Liver (tissue), 8 donors: ENCODE measurements at regions not wholly inside any gene's neighbourhood (a gene's known extent, or its start where the extent isn't known, plus 50 kb on each side); places are given as distances from the start of the nearest gene placed in this dataset.

Experiments
- DNase-seq: peaks from one replicate; pipeline ENCODE4 v3.0.0-alpha.2; 2017; ENCODE audit warnings: low spot score
- H3K27ac ChIP-seq, 2 donors: one replicate each; pipeline ENCODE4 v1.7.0; 2013; ENCODE audit warnings: inconsistent platforms in 2 of 2, low read length in 2 of 2, control low read depth in 1 of 2, low read depth in 1 of 2, mild to moderate bottlenecking in 1 of 2
- H3K27me3 ChIP-seq, 4 donors: one replicate each; pipeline versions ENCODE4 v1.6.1 to v1.7.0; 2013; ENCODE audit warnings: low read length in 3 of 4, inconsistent platforms in 1 of 4, mild to moderate bottlenecking in 1 of 4, moderate library complexity in 1 of 4; ENCODE audit not compliant: control insufficient read depth in 4 of 4, insufficient read depth in 4 of 4
- H3K36me3 ChIP-seq, 4 donors: one replicate each; pipeline versions ENCODE4 v1.6.1 to v1.7.0; 2013; ENCODE audit warnings: low read length in 3 of 4, mild to moderate bottlenecking in 3 of 4, low read depth in 1 of 4, moderate library complexity in 1 of 4; ENCODE audit not compliant: control insufficient read depth in 4 of 4, insufficient read depth in 3 of 4
- H3K4me1 ChIP-seq, 4 donors: one replicate each; pipeline versions ENCODE4 v1.6.1 to v1.7.0; 2013; ENCODE audit warnings: low read length in 3 of 4, mild to moderate bottlenecking in 3 of 4, moderate library complexity in 1 of 4; ENCODE audit not compliant: control insufficient read depth in 4 of 4, insufficient read depth in 4 of 4
- H3K4me3 ChIP-seq, 3 donors: one replicate each; pipeline versions ENCODE4 v1.6.1 to v1.7.0; 2013; ENCODE audit warnings: low read length in 3 of 3, control low read depth in 1 of 3, low read depth in 1 of 3, mild to moderate bottlenecking in 1 of 3
- H3K9ac ChIP-seq, 2 donors: one replicate each; pipeline ENCODE4 v1.7.0; 2013; ENCODE audit warnings: low read length in 2 of 2, mild to moderate bottlenecking in 2 of 2, moderate library complexity in 2 of 2, control low read depth in 1 of 2, low read depth in 1 of 2
- H3K9me3 ChIP-seq, 4 donors: one replicate each; pipeline versions ENCODE4 v1.6.1 to v1.7.0; 2013; ENCODE audit warnings: low read length in 3 of 4; ENCODE audit not compliant: control insufficient read depth in 4 of 4
- ATF3 ChIP-seq: IDR thresholded peaks from 2 replicates; pipeline ENCODE4 v1.6.1; 2016; ENCODE audit warnings: antibody characterized with exemption
- EGR1 ChIP-seq, 2 donors: IDR thresholded peaks; 2 replicates each; pipeline ENCODE4 v1.6.1; 2016 to 2018; ENCODE audit warnings: antibody characterized with exemption in 2 of 2, low read depth in 2 of 2
- FOXA1 ChIP-seq: IDR thresholded peaks from 2 replicates; pipeline ENCODE4 v1.6.1; 2016; ENCODE audit warnings: antibody characterized with exemption
- FOXA2 ChIP-seq: IDR thresholded peaks from 2 replicates; pipeline ENCODE4 v1.6.1; 2016; ENCODE audit warnings: antibody characterized with exemption
- HNF4A ChIP-seq, 2 donors: conservative IDR thresholded peaks; 2 replicates each; pipeline ENCODE4 v1.6.1; 2016; ENCODE audit warnings: antibody characterized with exemption in 2 of 2, mild to moderate bottlenecking in 2 of 2
- JUND ChIP-seq, 2 donors: IDR thresholded peaks; 2 replicates each; pipeline ENCODE4 v1.6.1; 2016; ENCODE audit warnings: antibody characterized with exemption in 2 of 2
- NR2F2 ChIP-seq: IDR thresholded peaks from 2 replicates; pipeline ENCODE4 v1.6.1; 2016; ENCODE audit warnings: antibody characterized with exemption
- RAD21 ChIP-seq, 2 donors: IDR thresholded peaks; 2 replicates each; pipeline ENCODE4 v1.6.1; 2016; ENCODE audit warnings: antibody characterized with exemption in 2 of 2, mild to moderate bottlenecking in 2 of 2
- REST ChIP-seq: IDR thresholded peaks from 2 replicates; pipeline ENCODE4 v1.6.1; 2016; ENCODE audit warnings: antibody characterized with exemption, mild to moderate bottlenecking
- RXRA ChIP-seq, 2 donors: IDR thresholded peaks; 2 replicates each; pipeline ENCODE4 v1.6.1; 2017 to 2018; ENCODE audit warnings: antibody characterized with exemption in 2 of 2, mild to moderate bottlenecking in 1 of 2
- SP1 ChIP-seq: IDR thresholded peaks from 2 replicates; pipeline ENCODE4 v1.6.1; 2018; ENCODE audit warnings: antibody characterized with exemption, mild to moderate bottlenecking
- TAF1 ChIP-seq: conservative IDR thresholded peaks from 2 replicates; pipeline ENCODE4 v1.6.1; 2016; ENCODE audit warnings: antibody characterized with exemption, mild to moderate bottlenecking
- YY1 ChIP-seq: IDR thresholded peaks from 2 replicates; pipeline ENCODE4 v1.6.1; 2016; ENCODE audit warnings: antibody characterized with exemption, mild to moderate bottlenecking
- WGBS: extraction: QIAGEN DNeasy Blood & Tissue Kit; methylation state at CpG from one replicate; pipeline ENCODE4 v1.1.7; 2013; 5-methylcytosine and 5-hydroxymethylcytosine counted together
- TF ChIP-seq, protein P1 (sequence below): fragments of 150-350 bp; IDR thresholded peaks from 2 replicates; pipeline ENCODE4 v1.5.1; 2017; ENCODE audit warnings: improper control_type of control experiment, low read depth, low read length; ENCODE audit not compliant: missing input control
- TF ChIP-seq, protein P2 (sequence below): IDR thresholded peaks from 2 replicates; pipeline ENCODE4 v1.6.1; 2016; ENCODE audit warnings: antibody characterized with exemption
- TF ChIP-seq, protein P3 (sequence below): IDR thresholded peaks from 2 replicates; pipeline ENCODE4 v1.6.1; 2016; ENCODE audit warnings: antibody characterized with exemption
- donor health status: healthy.
- donor health status: healthy.
- donor health status: healthy.
- donor health status: healthy.
- donor health status: healthy.

DNA sequence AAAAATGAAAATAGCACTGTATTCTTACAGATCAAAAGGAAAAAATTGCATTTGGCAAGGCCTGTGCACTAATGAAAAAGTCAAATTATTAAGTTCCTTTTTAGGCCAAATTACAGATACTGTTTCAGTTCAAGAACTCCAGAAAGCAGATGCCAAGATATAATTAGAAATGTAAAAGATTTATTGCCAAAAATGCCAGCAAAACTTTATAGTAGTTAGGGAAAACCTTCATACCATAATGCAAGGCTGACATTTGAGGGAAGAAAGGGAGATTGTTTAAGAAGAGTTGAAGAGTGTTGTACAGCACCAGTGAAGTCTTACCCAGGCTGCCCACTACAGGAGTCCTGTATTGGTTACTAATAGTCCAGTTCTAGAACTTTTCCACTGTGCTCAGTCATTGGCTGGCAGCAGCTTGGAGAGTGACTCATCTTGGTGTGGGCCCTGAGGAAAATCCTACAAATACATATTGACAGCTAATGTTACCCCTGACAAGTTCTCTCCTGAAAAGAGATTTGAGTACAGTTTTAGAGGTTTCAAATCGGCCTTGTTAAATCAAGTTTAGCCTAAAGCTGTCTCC lies 600.4 kb downstream of the C12orf50 start:
- H3K27ac ChIP-seq = no peak overlapping the region
- WGBS = 59% methylated on average over 1 of the region's 1 CpG
- TF ChIP-seq FOXA2 = no peak
- TF ChIP-seq FOXA1 = no peak
- TF ChIP-seq HNF4A (conservative IDR thresholded peaks at IDR 0.05) = no peak
- no peak for TF ChIP-seq NR2F2
- TF ChIP-seq EGR1 (IDR thresholded peaks at IDR 0.05; ENCODE audit: low read depth in 2 of 2) = no peak
- TF ChIP-seq, protein P1, sequence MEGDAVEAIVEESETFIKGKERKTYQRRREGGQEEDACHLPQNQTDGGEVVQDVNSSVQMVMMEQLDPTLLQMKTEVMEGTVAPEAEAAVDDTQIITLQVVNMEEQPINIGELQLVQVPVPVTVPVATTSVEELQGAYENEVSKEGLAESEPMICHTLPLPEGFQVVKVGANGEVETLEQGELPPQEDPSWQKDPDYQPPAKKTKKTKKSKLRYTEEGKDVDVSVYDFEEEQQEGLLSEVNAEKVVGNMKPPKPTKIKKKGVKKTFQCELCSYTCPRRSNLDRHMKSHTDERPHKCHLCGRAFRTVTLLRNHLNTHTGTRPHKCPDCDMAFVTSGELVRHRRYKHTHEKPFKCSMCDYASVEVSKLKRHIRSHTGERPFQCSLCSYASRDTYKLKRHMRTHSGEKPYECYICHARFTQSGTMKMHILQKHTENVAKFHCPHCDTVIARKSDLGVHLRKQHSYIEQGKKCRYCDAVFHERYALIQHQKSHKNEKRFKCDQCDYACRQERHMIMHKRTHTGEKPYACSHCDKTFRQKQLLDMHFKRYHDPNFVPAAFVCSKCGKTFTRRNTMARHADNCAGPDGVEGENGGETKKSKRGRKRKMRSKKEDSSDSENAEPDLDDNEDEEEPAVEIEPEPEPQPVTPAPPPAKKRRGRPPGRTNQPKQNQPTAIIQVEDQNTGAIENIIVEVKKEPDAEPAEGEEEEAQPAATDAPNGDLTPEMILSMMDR = no peak
- TF ChIP-seq, protein P2, sequence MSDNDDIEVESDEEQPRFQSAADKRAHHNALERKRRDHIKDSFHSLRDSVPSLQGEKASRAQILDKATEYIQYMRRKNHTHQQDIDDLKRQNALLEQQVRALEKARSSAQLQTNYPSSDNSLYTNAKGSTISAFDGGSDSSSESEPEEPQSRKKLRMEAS = no peak
- no peak for TF ChIP-seq REST
- TF ChIP-seq SP1 = no peak
- TF ChIP-seq, protein P3, sequence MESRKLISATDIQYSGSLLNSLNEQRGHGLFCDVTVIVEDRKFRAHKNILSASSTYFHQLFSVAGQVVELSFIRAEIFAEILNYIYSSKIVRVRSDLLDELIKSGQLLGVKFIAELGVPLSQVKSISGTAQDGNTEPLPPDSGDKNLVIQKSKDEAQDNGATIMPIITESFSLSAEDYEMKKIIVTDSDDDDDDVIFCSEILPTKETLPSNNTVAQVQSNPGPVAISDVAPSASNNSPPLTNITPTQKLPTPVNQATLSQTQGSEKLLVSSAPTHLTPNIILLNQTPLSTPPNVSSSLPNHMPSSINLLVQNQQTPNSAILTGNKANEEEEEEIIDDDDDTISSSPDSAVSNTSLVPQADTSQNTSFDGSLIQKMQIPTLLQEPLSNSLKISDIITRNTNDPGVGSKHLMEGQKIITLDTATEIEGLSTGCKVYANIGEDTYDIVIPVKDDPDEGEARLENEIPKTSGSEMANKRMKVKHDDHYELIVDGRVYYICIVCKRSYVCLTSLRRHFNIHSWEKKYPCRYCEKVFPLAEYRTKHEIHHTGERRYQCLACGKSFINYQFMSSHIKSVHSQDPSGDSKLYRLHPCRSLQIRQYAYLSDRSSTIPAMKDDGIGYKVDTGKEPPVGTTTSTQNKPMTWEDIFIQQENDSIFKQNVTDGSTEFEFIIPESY = no peak
- no peak for TF ChIP-seq RXRA (IDR thresholded peaks at IDR 0.05)
- TF ChIP-seq JUND (IDR thresholded peaks at IDR 0.05) = no peak
- no peak for TF ChIP-seq TAF1
- TF ChIP-seq RAD21 (IDR thresholded peaks at IDR 0.05) = no peak
- TF ChIP-seq YY1 = no peak
- TF ChIP-seq ATF3 = no peak
- no peak overlapping the region for H3K9ac ChIP-seq
- H3K4me3 ChIP-seq = no peak overlapping the region
- H3K36me3 ChIP-seq = no peaks in the 10 kb centered on the region
- H3K9me3 ChIP-seq = peaks cover 0 to 7% (median under 1%) of the 10 kb centered on the region in 4 donors
- H3K4me1 ChIP-seq = no peaks in the 10 kb centered on the region
- DNase-seq = no peak
- H3K27me3 ChIP-seq = no peaks in the 10 kb centered on the region

DNA sequence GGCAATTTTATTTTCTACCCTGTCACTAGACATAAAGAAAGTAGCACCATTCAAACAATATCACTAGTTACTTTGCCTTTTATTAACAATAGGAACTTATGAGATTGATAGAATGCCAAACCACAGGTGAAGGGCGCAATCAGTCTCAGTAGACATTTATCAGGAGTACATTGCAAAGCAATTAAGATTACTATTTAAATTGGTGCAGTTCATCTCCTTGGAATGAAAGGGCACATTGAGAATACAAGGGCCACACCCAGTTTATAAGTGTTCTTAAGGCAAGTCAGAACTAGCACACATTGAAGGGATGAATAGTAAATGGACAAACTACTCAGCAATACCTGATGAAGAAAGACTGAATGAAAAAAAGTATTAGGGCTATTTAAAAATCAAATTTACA lies 601.4 kb downstream of the C12orf50 start:
- 90% methylated on average over 1 of the region's 1 CpG for WGBS
- H3K27ac ChIP-seq = no peak overlapping the region
- TF ChIP-seq REST (no peak), FOXA1 (no peak), FOXA2 (no peak), SP1 (no peak)
- no peak for DNase-seq
- H3K9me3 ChIP-seq = peaks cover 0 to 7% (median under 1%) of the 10 kb centered on the region in 4 donors
- H3K4me3 ChIP-seq = no peak overlapping the region
- H3K27me3 ChIP-seq = no peaks in the 10 kb centered on the region
- no peaks in the 10 kb centered on the region for H3K4me1 ChIP-seq
- H3K9ac ChIP-seq = no peak overlapping the region
- no peaks in the 10 kb centered on the region for H3K36me3 ChIP-seq
